Naive thymus-derived CD4-positive, alpha-beta T cell (primary cell): ENCODE measurements at regions not wholly inside any gene's neighbourhood (a gene's known extent, or its start where the extent isn't known, plus 50 kb on each side); places are given as distances from the start of the nearest gene placed in this dataset.

ENCODE experiments used
- ATAC-seq: fragments of 150-1000 bp; cut with Tn5 transposase; 2 replicates; pipeline ENCODE4 v1.10.0; 2021; ENCODE audit warnings: mild to moderate bottlenecking, moderate library complexity
- CTCF ChIA-PET: fragments of 350-600 bp; sonication (Branson Sonifier 250); formaldehyde crosslinking; loops from one replicate; lab custom pipeline; 2021; ENCODE audit warnings: antibody characterized with exemption; lab: Charles Lee
- POLR2A ChIA-PET: fragments of 350-600 bp; sonication (Branson Sonifier 250); formaldehyde crosslinking; loops from one replicate; lab custom pipeline; 2021; ENCODE audit warnings: antibody characterized with exemption, inconsistent platforms; lab: Charles Lee
- DNase-seq, 9 donors: peaks; one replicate each; pipeline versions ENCODE4 v3.0.0 to v3.0.0-alpha.2; 2020 to 2022; ENCODE audit warnings: mixed read lengths in 1 of 9
- H3K27ac ChIP-seq: one replicate; pipeline ENCODE4 v1.7.0; 2013; ENCODE audit warnings: mild to moderate bottlenecking, low read depth, low read length, moderate library complexity
- H3K27me3 ChIP-seq, 2 donors: one replicate each; pipeline ENCODE4 v1.7.0; 2013; ENCODE audit warnings: low read length in 2 of 2, mild to moderate bottlenecking in 2 of 2, moderate library complexity in 2 of 2; ENCODE audit not compliant: control insufficient read depth in 2 of 2, insufficient read depth in 2 of 2
- H3K36me3 ChIP-seq, 3 experiments: 1 replicate in 2 of 3; 2 replicates in 1 of 3; pipeline ENCODE4 v1.7.0; 2013; ENCODE audit warnings: low read length in 3 of 3, mild to moderate bottlenecking in 3 of 3, moderate library complexity in 1 of 3; ENCODE audit not compliant: insufficient read depth in 3 of 3, control insufficient read depth in 2 of 3
- H3K4me1 ChIP-seq, 2 donors: one replicate each; pipeline ENCODE4 v1.7.0; 2013; ENCODE audit warnings: low read length in 2 of 2, mild to moderate bottlenecking in 2 of 2, moderate library complexity in 1 of 2; ENCODE audit not compliant: control insufficient read depth in 2 of 2, insufficient read depth in 2 of 2
- H3K4me3 ChIP-seq: 2 replicates; pipeline ENCODE4 v1.7.0; 2013; ENCODE audit warnings: mild to moderate bottlenecking, low read length
- H3K9me3 ChIP-seq, 3 experiments: 1 replicate in 2 of 3; 2 replicates in 1 of 3; pipeline ENCODE4 v1.7.0; 2013; ENCODE audit warnings: low read length in 3 of 3; ENCODE audit not compliant: control insufficient read depth in 2 of 3
- H3K27ac Mint-ChIP-seq, 9 donors: one replicate each; pipeline ENCODE4 v1.8.0; 2020 to 2022; ENCODE audit warnings: mixed read lengths in 9 of 9, mild to moderate bottlenecking in 8 of 9, moderate library complexity in 5 of 9, inconsistent platforms in 2 of 9
- H3K27me3 Mint-ChIP-seq, 5 donors: one replicate each; pipeline ENCODE4 v1.8.0; 2021 to 2022; ENCODE audit warnings: mixed read lengths in 5 of 5, mild to moderate bottlenecking in 1 of 5
- H3K36me3 Mint-ChIP-seq, 5 donors: one replicate each; pipeline ENCODE4 v1.8.0; 2020 to 2022; ENCODE audit warnings: mixed read lengths in 5 of 5, mild to moderate bottlenecking in 3 of 5, inconsistent platforms in 1 of 5
- H3K4me1 Mint-ChIP-seq, 7 donors: one replicate each; pipeline ENCODE4 v1.8.0; 2020 to 2022; ENCODE audit warnings: mixed read lengths in 7 of 7, mild to moderate bottlenecking in 3 of 7, inconsistent platforms in 1 of 7
- H3K4me3 Mint-ChIP-seq, 10 donors: one replicate each; pipeline ENCODE4 v1.8.0; 2020 to 2022; ENCODE audit warnings: mild to moderate bottlenecking in 10 of 10, mixed read lengths in 10 of 10, moderate library complexity in 6 of 10, inconsistent platforms in 2 of 10
- H3K9me3 Mint-ChIP-seq, 11 donors: one replicate each; pipeline ENCODE4 v1.8.0; 2020 to 2022; ENCODE audit warnings: mixed read lengths in 11 of 11, mild to moderate bottlenecking in 4 of 11, inconsistent platforms in 1 of 11, moderate library complexity in 1 of 11
- intact Hi-C, 2 donors: fragments of 100-400 bp; cut with micrococcal nuclease; formaldehyde crosslinking; loops; one replicate each; pipeline ENCODE4 v1.15.1; 2023

DNA sequence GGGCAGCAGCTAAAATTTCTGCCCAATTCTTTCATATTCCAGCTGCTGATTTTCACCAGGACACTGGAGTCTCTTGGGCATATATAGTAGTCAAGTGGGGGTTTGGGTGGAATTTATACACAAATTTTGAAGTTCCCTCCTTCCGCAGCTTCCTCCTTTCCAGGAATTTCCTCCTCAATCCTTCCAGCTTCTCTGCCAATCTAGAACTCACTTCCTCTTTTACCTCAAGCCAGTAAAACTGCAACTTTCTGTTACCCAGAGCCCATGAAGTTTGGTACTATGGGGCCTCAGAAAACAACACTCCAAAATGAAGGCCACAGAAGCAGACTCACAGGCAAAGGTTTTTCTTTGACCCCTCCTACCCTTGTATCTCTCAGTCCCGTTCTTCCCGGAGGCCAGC lies 51.7 kb upstream of the G2E3 start:
- intact Hi-C loops, result no loop called here
- H3K27ac Mint-ChIP-seq, result no peak overlapping the region
- H3K4me3 Mint-ChIP-seq, result no peak overlapping the region
- peaks cover 0 to 2% of the 10 kb centered on the region in 2 donors for H3K27me3 ChIP-seq
- no peaks in the 10 kb centered on the region for H3K9me3 ChIP-seq
- no peaks in the 10 kb centered on the region for H3K36me3 ChIP-seq
- H3K27me3 Mint-ChIP-seq, result peaks cover 0 to 45% (median 25%) of the 10 kb centered on the region in 5 donors
- no peaks in the 10 kb centered on the region for H3K4me1 ChIP-seq
- no peaks in the 10 kb centered on the region for H3K4me1 Mint-ChIP-seq
- H3K4me3 ChIP-seq, result no peak overlapping the region
- CTCF ChIA-PET, result no interaction called here
- H3K9me3 Mint-ChIP-seq, result peaks cover 0 to 2% (median 0%) of the 10 kb centered on the region in 11 donors
- peaks cover 0 to 3% (median 0%) of the 10 kb centered on the region in 5 donors for H3K36me3 Mint-ChIP-seq
- POLR2A ChIA-PET, result no interaction called here
- DNase-seq (no peak), ATAC-seq (no peak)
- no peak overlapping the region for H3K27ac ChIP-seq
